Motor neuron (in vitro differentiated cells): ENCODE measurements at regions not wholly inside any gene's neighbourhood (a gene's known extent, or its start where the extent isn't known, plus 50 kb on each side); places are given as distances from the start of the nearest gene placed in this dataset.

ENCODE experiments used
- ATAC-seq, 8 experiments: fragments of 200-7000 bp; cut with Tn5 transposase; replicated peaks in 6 of 8; 2 replicates each; pipeline ENCODE4 v1.8.0; 2021; ENCODE audit warnings: mild to moderate bottlenecking in 8 of 8, moderate library complexity in 8 of 8
- H3K27ac ChIP-seq, 2 donors: fragments of 250-450 bp; sonication (Bioruptor Pico); 2 replicates each; pipeline ENCODE4 v1.9.0; 2021; ENCODE audit warnings: antibody characterized with exemption in 2 of 2, mild to moderate bottlenecking in 2 of 2, moderate library complexity in 1 of 2
- H3K4me1 ChIP-seq, 2 donors: fragments of 250-450 bp; sonication (Bioruptor Pico); replicated peaks in 1 of 2; 2 replicates each; pipeline ENCODE4 v1.6.1; 2021; ENCODE audit warnings: antibody characterized with exemption in 2 of 2, mild to moderate bottlenecking in 2 of 2, moderate library complexity in 1 of 2
- H3K4me3 ChIP-seq, 5 donors: fragments of 250-450 bp; sonication (Bioruptor Pico); 2 replicates each; pipeline ENCODE4 v1.9.0; 2021; ENCODE audit warnings: antibody characterized with exemption in 5 of 5, mild to moderate bottlenecking in 5 of 5, moderate library complexity in 4 of 5
- WGBS, 10 experiments: fragments of 450-650 bp; shearing (Covaris generic); methylation state at CpG; one replicate each; pipeline ENCODE4 v1.0.0; 2022; 5-methylcytosine and 5-hydroxymethylcytosine counted together
- in situ Hi-C, 9 experiments: fragments of 400-800 bp; cut with MboI; loops; one replicate each; pipeline ENCODE4 v1.15.0; 2021; ENCODE audit warnings: low sequenced_read_pairs in 9 of 9, low pct_unique_long_range_greater_than_20kb in 2 of 9; ENCODE audit not compliant: unreplicated experiment in 9 of 9

DNA sequence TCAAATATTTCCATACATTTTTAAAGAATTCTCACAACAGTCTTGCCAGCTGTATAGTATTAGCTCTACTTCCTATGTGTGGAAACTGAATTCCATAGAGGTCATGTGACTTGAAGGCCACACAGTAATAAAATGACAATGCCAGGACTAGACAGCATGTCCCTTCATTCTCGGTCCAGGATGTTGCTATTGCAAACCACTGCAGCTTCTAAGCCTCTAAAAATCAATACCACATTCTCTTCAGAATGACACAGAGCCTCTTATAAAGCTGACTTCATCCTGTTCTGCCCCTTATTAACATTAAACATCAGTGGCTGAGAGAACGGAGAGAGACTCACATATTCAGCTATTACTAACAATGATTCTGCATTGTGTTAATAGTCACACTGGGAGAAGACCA, 240.3 kb upstream of the PEX5L start:
- peaks cover 3 to 6% of the 10 kb centered on the region in 2 donors for H3K4me1 ChIP-seq
- H3K4me3 ChIP-seq = no peak overlapping the region
- H3K27ac ChIP-seq = no peak overlapping the region
- peak; percentile 12 to 100 (median 97) for ATAC-seq
- WGBS, 10 experiments = 0 to 50% (median 18%) methylated on average over 1 to 2 of the region's 2 CpGs; no CpG with 5 or more reads in 2 of the 10 experiments
- in situ Hi-C loops = no loop called here

DNA sequence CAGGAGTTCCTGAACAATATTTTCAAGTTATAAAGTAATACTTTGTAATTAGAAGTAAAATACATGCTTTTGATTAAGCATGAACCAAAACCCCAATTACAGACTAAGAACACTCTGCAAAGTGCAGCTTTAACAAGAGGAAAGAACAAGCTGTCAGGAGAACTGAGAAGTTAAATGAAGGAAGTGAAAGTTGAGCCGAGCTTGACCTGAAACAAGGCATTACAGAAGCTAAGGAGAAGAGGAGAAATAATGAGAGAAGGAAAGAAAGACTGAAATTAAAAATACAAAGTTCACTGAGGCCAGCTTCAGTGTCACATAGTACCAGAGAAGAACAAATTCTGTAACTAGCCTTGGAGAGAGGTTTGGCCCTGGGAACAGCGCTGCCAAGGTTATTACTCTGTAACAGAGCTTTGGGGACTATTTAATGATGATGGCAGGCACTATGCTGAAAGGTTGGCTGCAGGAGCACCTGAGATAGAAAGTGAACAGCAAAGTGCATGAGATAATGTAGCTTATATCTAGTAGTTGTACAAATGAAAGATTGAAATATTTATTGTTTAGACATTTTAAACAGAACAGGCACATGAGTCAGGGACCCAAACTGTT, 241.9 kb upstream of the PEX5L start:
- H3K4me1 ChIP-seq = peaks cover 3 to 6% of the 10 kb centered on the region in 2 donors
- 24 to 95% (median 81%) methylated on average over 1 to 2 of the region's 2 CpGs for WGBS, 10 experiments
- no peak for ATAC-seq
- no peak overlapping the region for H3K27ac ChIP-seq
- no peak overlapping the region for H3K4me3 ChIP-seq
- in situ Hi-C loops = no loop called here

DNA sequence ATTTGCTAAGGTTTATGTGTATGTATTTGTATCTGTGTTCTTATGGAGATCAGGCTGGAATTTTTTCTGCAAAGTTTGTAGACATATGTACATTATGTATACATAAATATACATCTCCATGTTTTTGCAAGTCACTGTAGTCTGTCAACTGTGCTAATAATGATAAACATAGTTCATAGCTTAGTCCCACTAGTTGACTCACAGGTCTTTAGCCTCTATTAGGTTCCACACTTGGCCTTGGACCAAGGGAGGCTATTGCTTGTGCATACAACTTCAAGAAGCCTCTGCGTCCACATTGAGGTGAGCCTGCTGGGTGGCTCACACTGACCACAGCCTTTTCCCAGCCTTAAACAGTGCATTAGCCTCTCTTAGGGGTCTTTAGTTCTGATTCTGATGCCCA, 243.8 kb upstream of the PEX5L start:
- H3K4me3 ChIP-seq = no peak overlapping the region
- peak in 4 of 8 experiments; percentile 22 to 95 (median 70) for ATAC-seq
- in situ Hi-C loops = no loop called here
- 0 to 100% (median 80%) methylated on average over 1 of the region's 1 CpG; no CpG with 5 or more reads in 5 of the 10 experiments for WGBS, 10 experiments
- H3K4me1 ChIP-seq = peaks cover 3 to 6% of the 10 kb centered on the region in 2 donors
- no peak overlapping the region for H3K27ac ChIP-seq

DNA sequence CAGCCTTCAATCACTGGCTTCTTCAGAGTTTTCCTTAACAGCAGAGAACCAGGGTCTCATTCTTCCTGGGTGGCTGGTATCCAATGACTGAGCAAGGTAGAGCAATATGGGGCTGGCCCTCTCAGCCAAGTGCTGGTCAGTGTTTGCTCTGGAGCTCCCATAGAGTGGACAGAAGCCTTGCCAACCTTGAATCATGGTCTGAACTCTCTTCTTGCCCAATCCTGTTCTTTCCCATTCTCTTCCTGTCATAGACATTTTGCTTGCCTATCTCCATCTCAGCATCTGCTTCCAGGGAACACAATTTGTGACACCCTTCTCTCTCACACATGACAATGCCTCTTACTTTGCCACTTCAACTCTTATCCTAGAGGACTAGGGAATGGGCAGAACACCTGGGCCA, 245.6 kb upstream of the PEX5L start:
- in situ Hi-C loops = no loop called here
- H3K4me3 ChIP-seq = no peak overlapping the region

DNA sequence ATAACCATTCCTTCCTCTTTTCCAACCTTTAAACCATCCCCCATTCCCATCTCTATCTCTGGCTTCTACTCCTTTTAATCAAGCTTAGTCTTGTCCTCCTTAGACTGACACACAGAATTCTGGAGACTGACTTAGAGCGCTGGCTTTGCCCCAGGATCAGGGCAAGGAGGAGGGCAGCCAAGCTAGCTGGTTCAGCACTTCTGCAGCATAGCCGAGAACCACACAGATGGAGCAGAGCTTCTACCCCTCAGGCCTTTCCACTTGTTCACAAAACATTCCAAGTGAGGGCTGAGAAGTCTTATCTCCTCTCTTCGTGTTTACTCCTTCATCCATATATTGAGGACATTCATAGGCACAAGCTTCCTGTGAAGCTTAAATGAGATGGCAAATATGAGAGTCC, 246.5 kb upstream of the PEX5L start:
- peak in 1 of 8 experiments; percentile 44 for ATAC-seq
- Histone ChIP-seq H3K4me1 (no peaks in the 10 kb centered on the region), H3K27ac (no peak overlapping the region), H3K4me3 (no peak overlapping the region)
- WGBS, 10 experiments = 40 to 100% (median 83%) methylated on average over 1 to 3 of the region's 3 CpGs; no CpG with 5 or more reads in 2 of the 10 experiments
- in situ Hi-C loops = no loop called here

More for the DNA sequence above, 245.6 kb upstream of the PEX5L start:
- no peak for ATAC-seq
- H3K27ac ChIP-seq = no peak overlapping the region
- peaks cover 0 to 1% of the 10 kb centered on the region in 2 donors for H3K4me1 ChIP-seq

DNA sequence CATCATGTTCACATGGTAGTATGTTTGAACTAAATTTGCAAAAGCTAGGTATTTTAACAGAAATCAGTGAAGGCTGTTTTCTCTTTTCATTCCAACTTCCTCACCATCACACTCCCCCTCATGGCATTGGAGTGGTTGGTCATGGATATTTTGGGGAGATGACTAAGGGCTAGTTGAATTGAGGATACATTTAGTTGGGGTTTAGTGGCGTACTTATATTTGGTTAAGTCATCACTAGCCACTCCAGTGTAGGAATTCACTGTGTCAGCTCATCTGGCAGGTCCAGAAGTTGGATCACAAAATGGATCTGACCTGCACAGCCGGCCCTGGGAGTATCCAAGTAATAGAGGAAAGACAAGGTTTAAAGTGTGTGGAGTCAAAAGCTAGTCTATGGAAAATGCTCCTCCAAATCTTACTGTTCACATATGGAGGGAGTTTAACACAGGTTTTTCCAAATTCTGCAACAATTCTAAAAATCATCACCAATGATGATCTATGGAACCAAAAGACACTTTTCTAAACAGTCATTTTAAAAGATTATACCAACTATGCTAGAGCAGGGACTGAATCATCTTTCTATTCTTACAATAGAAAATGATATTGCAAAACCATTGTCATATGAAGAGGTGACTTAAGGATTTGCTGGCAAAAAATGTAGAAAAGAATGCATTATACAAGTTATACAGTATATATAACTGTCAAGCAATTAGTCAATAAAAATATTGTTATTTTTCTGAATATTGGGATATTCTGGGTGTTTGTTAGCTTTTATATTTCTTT, 247.8 kb upstream of the PEX5L start:
- in situ Hi-C loops = no loop called here
- 14 to 85% (median 53%) methylated on average over 1 to 2 of the region's 2 CpGs; no CpG with 5 or more reads in 3 of the 10 experiments for WGBS, 10 experiments
- H3K4me3 ChIP-seq = no peak overlapping the region
- H3K4me1 ChIP-seq = no peaks in the 10 kb centered on the region
- no peak for ATAC-seq
- H3K27ac ChIP-seq = no peak overlapping the region

DNA sequence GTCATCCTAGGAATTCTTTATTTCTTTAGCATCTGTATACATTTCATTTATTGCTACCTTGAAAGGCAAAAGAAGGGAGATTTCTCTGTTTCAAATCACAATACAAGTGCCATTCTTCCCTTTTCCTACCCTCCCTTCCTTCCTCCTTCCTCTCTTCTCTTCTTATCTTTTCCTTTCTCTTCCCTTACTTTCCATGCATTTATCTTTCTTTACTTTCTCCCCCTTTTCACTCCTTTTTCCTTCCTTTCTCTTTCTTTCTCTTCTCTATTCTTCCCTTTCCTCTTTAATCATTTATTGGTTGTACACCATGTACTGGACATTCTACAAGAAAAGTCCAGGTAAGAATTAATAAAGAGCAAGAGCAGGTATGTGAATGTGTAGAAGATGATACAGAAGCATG, 251.0 kb upstream of the PEX5L start:
- in situ Hi-C loops = no loop called here

DNA sequence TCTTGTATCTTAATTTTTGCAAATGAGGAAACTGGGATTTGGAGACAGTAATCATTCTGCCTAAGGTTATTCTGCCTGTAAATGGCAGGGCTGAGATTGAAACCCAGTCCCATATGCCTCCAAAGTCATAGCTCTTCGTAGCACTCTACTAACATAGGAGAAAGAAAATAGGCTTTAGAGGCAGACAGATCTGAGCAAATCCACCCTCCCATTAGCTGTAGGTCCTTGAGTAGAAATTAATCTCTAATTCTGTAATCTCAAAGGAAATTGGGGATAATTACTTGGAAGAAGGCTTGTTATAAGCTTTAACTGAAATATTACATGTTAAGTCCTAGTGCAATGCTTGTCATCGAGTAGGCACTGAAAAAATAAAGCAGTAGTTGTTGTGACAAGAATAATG, 252.1 kb upstream of the PEX5L start:
- no peaks in the 10 kb centered on the region for H3K4me1 ChIP-seq
- in situ Hi-C loops = no loop called here
- H3K27ac ChIP-seq = no peak overlapping the region

More for the DNA sequence above, 251.0 kb upstream of the PEX5L start:
- Histone ChIP-seq H3K4me1 (no peaks in the 10 kb centered on the region), H3K4me3 (no peak overlapping the region), H3K27ac (no peak overlapping the region)
- no peak for ATAC-seq

DNA sequence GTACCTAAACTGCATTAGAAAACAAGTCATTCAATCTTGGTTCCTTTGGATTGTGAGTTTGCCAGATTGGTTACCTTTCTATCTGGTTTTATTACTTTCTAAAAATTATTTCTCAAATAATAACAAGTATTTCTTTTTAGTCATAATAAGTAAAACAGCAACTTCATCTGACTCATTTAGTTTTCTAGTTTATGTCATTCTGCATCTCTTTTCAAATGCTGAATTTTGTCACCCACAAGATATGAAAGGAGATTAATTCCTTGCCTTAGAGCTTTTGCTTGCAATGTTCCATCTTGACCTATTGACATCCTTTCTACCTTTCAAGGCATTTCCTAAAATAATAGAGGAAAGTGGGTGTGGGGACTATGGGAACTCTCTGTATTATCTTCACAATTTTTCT, 253.6 kb upstream of the PEX5L start:
- ATAC-seq = no peak
- in situ Hi-C loops = no loop called here
- H3K27ac ChIP-seq = no peak overlapping the region
- no peak overlapping the region for H3K4me3 ChIP-seq
- peaks cover 0 to 6% of the 10 kb centered on the region in 2 donors for H3K4me1 ChIP-seq

More for the DNA sequence above, 252.1 kb upstream of the PEX5L start:
- H3K4me3 ChIP-seq = no peak overlapping the region
- 28 to 100% (median 80%) methylated on average over 1 to 2 of the region's 2 CpGs; no CpG with 5 or more reads in 1 of the 10 experiments for WGBS, 10 experiments
- ATAC-seq = no peak

DNA sequence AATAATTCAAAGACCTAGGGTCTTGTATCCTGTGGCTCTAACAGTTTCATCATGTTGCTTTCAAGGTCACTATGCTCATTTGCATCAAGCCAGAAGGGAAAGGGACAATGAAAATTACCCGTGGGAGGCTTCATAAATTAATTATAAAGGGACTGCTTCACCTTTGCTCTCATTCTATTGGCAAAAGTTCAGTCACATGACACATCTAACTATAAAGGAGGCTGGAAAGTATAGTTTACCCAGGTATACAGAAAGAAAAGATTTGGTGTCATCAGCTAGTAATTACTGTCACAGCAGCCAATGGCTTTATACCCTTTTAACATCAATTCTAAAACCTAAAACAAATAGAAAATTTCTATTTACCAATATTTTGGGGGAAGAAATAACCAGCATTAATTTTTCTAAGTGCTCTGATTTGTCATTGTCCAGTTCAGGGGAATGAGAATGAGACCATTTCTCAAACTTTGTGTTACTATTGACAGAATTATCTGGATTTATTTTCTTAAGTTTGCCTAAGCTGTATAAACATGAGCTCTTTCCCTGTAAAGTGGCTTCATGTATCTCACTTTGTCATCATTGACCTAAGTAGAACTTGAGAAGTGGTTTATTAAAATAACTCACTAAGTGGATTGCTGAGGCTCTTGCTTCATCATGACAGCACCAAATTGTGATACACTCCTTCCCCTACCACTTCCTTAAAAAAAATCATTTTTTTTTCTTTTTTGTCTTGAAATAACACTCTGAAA, 257.7 kb upstream of the PEX5L start:
- 0 to 50% (median 40%) methylated on average over 1 of the region's 1 CpG; no CpG with 5 or more reads in 5 of the 10 experiments for WGBS, 10 experiments
- no peak for ATAC-seq
- peaks cover 0 to 11% of the 10 kb centered on the region in 2 donors for H3K4me1 ChIP-seq
- no peak overlapping the region for H3K4me3 ChIP-seq
- in situ Hi-C loops = no loop called here
- no peak overlapping the region for H3K27ac ChIP-seq

DNA sequence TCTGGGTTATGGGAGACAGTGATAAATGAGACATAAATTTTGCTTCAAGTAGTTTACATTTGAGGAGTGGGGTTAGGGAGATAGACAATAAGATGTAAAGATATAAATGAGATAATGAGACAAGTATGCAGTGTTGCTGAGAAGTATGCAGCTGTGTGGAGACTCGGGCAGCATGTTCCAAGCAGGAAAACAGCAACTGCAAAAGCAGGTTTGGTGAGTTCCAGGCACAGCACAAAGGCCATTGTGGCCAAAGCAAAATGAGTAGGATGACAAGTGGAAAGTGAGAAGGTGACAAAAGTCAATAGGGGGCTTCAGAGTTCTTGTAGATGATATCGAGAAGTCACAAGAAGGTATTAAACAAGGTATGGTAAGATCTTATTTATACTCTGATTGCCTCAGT, 259.1 kb upstream of the PEX5L start:
- no peak overlapping the region for H3K27ac ChIP-seq
- H3K4me3 ChIP-seq = no peak overlapping the region
- 17 to 100% (median 76%) methylated on average over 1 to 2 of the region's 2 CpGs; no CpG with 5 or more reads in 1 of the 10 experiments for WGBS, 10 experiments
- H3K4me1 ChIP-seq = peaks cover 0 to 11% of the 10 kb centered on the region in 2 donors
- ATAC-seq = no peak
- in situ Hi-C loops = no loop called here

DNA sequence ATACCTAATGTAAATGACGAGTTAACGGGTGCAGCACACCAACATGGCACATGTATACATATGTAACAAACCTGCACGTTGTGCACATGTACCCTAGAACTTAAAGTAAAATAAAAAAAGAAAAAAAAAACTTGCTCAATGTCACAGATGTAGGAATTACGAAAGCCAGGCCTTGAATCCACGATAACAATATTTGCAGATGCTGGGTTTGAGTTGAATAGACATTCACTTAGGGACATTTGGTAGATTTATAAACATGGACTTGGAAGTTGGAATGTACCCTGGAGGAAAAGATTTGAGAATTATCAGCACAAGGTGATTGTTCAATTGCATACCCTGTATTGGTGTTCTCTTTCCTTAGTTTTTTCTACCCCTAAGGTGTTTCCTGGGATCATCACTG, 260.2 kb upstream of the PEX5L start:
- H3K27ac ChIP-seq = no peak overlapping the region

DNA sequence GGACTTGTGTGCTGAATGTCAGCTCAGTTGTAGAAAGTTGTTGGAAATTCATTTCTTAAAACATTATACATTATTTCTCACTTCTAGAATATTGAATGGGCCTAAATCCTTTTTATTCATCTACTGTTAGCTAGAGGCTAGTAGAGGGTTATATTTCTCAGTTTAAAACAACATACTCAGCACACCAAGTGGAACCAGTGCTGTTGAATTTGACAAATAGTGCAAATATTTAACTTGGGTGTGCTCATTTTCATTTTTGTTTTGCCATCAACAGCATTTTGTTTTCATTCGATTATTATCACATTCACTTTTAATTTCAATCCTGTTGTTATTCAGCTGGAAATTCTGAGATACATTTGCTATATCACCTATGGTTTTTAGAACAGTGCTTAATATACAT, 269.4 kb upstream of the PEX5L start:
- in situ Hi-C loops = no loop called here
- no peak overlapping the region for H3K4me3 ChIP-seq
- ATAC-seq = peak in 1 of 8 experiments; percentile 9
- H3K4me1 ChIP-seq = no peaks in the 10 kb centered on the region
- WGBS, 10 experiments = 14 to 100% (median 89%) methylated on average over 1 of the region's 1 CpG; no CpG with 5 or more reads in 1 of the 10 experiments
- no peak overlapping the region for H3K27ac ChIP-seq

More for the DNA sequence above, 260.2 kb upstream of the PEX5L start:
- WGBS, 10 experiments = 22 to 100% (median 93%) methylated on average over 1 to 5 of the region's 5 CpGs; no CpG with 5 or more reads in 1 of the 10 experiments
- no peak for ATAC-seq
- in situ Hi-C loops = no loop called here
- Histone ChIP-seq H3K4me1 (peaks cover 0 to 11% of the 10 kb centered on the region in 2 donors), H3K4me3 (no peak overlapping the region)
